GM19035 (cell line): ENCODE measurements at regions not wholly inside any gene's neighbourhood (a gene's known extent, or its start where the extent isn't known, plus 50 kb on each side); places are given as distances from the start of the nearest gene placed in this dataset.

Source experiments
- ATAC-seq: cut with Tn5 transposase; IDR thresholded peaks from one replicate; pipeline ENCODE4 v1.9.1; 2021; ENCODE audit not compliant: unreplicated experiment

- ATAC-seq, result no peak
These were observed 554.4 kb downstream of the INHBA start for GRCh38 chr7:41148521-41148951.

- no peak for ATAC-seq
These were observed 555.0 kb downstream of the INHBA start for GRCh38 chr7:41147606-41148485.

- ATAC-seq, result no peak
These were observed 556.5 kb downstream of the INHBA start for GRCh38 chr7:41146429-41146828.

- no peak for ATAC-seq
These were observed 557.2 kb downstream of the INHBA start for GRCh38 chr7:41145656-41146055.

GRCh38 chr7:41142904-41143473, 559.9 kb downstream of the INHBA start:
- no peak for ATAC-seq

- ATAC-seq, result no peak
These were observed 563.1 kb downstream of the INHBA start for GRCh38 chr7:41139789-41140188.

- ATAC-seq, result no peak
These were observed 566.3 kb downstream of the INHBA start for GRCh38 chr7:41136551-41136950.

- no peak for ATAC-seq
These were observed 567.4 kb downstream of the INHBA start for GRCh38 chr7:41135511-41135910.

GRCh38 chr7:41134300-41135255, 568.3 kb downstream of the INHBA start:
- peak; percentile 92 for ATAC-seq

- ATAC-seq, result peak; percentile 27
These were observed 569.1 kb downstream of the INHBA start for GRCh38 chr7:41133690-41134299.

GRCh38 chr7:41131956-41132355, 570.9 kb downstream of the INHBA start:
- ATAC-seq, result no peak

- ATAC-seq, result no peak
These were observed 572.2 kb downstream of the INHBA start for GRCh38 chr7:41130561-41131236.

- ATAC-seq, result no peak
These were observed 572.8 kb downstream of the INHBA start for GRCh38 chr7:41130086-41130485.

- no peak for ATAC-seq
These were observed 577.5 kb downstream of the INHBA start for GRCh38 chr7:41125343-41125742.

GRCh38 chr7:41122256-41122987, 580.5 kb downstream of the INHBA start:
- ATAC-seq, result no peak

- ATAC-seq, result no peak
These were observed 581.7 kb downstream of the INHBA start for GRCh38 chr7:41121228-41121627.

GRCh38 chr7:41118486-41118885, 584.4 kb downstream of the INHBA start:
- ATAC-seq, result no peak

GRCh38 chr7:41117431-41117830, 585.5 kb downstream of the INHBA start:
- no peak for ATAC-seq

- no peak for ATAC-seq
These were observed 586.1 kb downstream of the INHBA start for GRCh38 chr7:41116817-41117216.

- no peak for ATAC-seq
These were observed 586.6 kb downstream of the INHBA start for GRCh38 chr7:41116337-41116736.
